Gastroesophageal sphincter (tissue), 4 donors: ENCODE measurements at regions not wholly inside any gene's neighbourhood (a gene's known extent, or its start where the extent isn't known, plus 50 kb on each side); places are given as distances from the start of the nearest gene placed in this dataset.

Experiments
- ATAC-seq: fragments of 150-250 bp; one replicate; pipeline ENCODE4 v1.9.1; 2016; ENCODE audit warnings: mild to moderate bottlenecking, moderate library complexity
- H3K27ac ChIP-seq, 4 donors: fragments of 200-600 bp; sonication (generic) in 3 of 4; 1 replicate in 3 of 4; 2 replicates in 1 of 4; pipeline ENCODE4 v1.5.1; 2016 to 2019
- H3K27me3 ChIP-seq: fragments of 200-600 bp; sonication (generic); one replicate; pipeline ENCODE4 v1.5.1; 2019
- H3K36me3 ChIP-seq, 2 donors: fragments of 200-600 bp; sonication (generic); one replicate each; pipeline ENCODE4 v1.5.1; 2019; ENCODE audit warnings: control low read depth in 1 of 2
- H3K4me1 ChIP-seq, 3 donors: fragments of 200-600 bp; sonication (generic); 1 replicate in 2 of 3; 2 replicates in 1 of 3; pipeline ENCODE4 v1.5.1; 2016 to 2019; ENCODE audit warnings: control low read depth in 2 of 3
- H3K4me3 ChIP-seq, 2 donors: fragments of 200-600 bp; sonication (generic); one replicate each; pipeline ENCODE4 v1.5.1; 2019; ENCODE audit warnings: mild to moderate bottlenecking in 1 of 2, moderate library complexity in 1 of 2
- H3K9me3 ChIP-seq, 3 donors: fragments of 200-600 bp; sonication (generic); one replicate each; pipeline ENCODE4 v1.5.1; 2017 to 2019; ENCODE audit warnings: control low read depth in 2 of 3
- CTCF ChIP-seq, 4 experiments: fragments of 200-600 bp in 2 of 4; fragments of 450-650 bp in 2 of 4; sonication (generic) in 1 of 4; IDR thresholded peaks; one replicate each; pipeline ENCODE4 v1.5.1; 2017 to 2019; ENCODE audit warnings: antibody characterized with exemption in 4 of 4, mild to moderate bottlenecking in 2 of 4, moderate library complexity in 2 of 4
- EP300 ChIP-seq: sonication (generic); formaldehyde crosslinking; IDR thresholded peaks from one replicate; pipeline ENCODE4 v1.6.1; 2017; ENCODE audit warnings: antibody characterized with exemption, mild to moderate bottlenecking
- POLR2A ChIP-seq, 2 donors: fragments of 450-650 bp; IDR thresholded peaks; one replicate each; pipeline ENCODE4 v1.6.1; 2017; ENCODE audit warnings: antibody characterized with exemption in 2 of 2, mild to moderate bottlenecking in 2 of 2, moderate library complexity in 1 of 2
- POLR2AphosphoS5 ChIP-seq: sonication (generic); formaldehyde crosslinking; IDR thresholded peaks from one replicate; pipeline ENCODE4 v1.6.1; 2017; ENCODE audit warnings: antibody characterized with exemption
- WGBS, 2 donors: methylation state at CpG; one replicate each; pipeline ENCODE4 v1.1.5; 2018; ENCODE audit warnings: low coverage in 1 of 2; 5-methylcytosine and 5-hydroxymethylcytosine counted together

GRCh38 chr16:66042341-66042740 lies 324.1 kb upstream of the CDH5 start:
- no peak overlapping the region for H3K27ac ChIP-seq
- H3K36me3 ChIP-seq = no peaks in the 10 kb centered on the region
- no peak for ATAC-seq
- H3K4me3 ChIP-seq = no peak overlapping the region
- H3K27me3 ChIP-seq = no peaks in the 10 kb centered on the region
- TF ChIP-seq POLR2A (IDR thresholded peaks at IDR 0.05) (no peak), CTCF (IDR thresholded peaks at IDR 0.05) (no peak), POLR2AphosphoS5 (no peak), EP300 (no peak)
- no peaks in the 10 kb centered on the region for H3K9me3 ChIP-seq
- 89 to 92% methylated on average over 2 to 5 of the region's 6 CpGs for WGBS, 2 donors
- peaks cover 0 to 13% (median 2%) of the 10 kb centered on the region in 3 donors for H3K4me1 ChIP-seq

DNA sequence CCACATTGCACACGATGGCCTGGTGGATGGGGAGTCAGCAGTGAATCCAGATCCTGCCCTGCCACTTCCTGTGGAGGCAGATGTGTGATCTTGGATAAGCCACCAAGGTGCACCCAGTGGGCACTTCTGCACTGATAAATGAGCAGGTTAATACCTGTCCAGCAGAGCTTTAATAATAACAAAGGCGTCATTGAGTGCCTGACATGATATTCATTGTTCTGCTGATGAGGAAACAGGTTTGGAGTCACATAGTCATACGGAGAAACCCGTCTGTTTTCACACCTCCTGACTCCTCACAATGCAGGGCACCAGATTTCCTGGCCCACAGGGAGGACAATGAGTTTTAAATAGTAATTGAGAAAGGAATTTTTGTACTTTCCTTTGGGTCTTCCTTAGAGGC lies 324.6 kb upstream of the CDH5 start:
- H3K36me3 ChIP-seq = no peaks in the 10 kb centered on the region
- H3K4me1 ChIP-seq = peaks cover 0 to 17% (median 6%) of the 10 kb centered on the region in 3 donors
- WGBS, 2 donors = 74% methylated on average over 3 of the region's 4 CpGs; no CpG with 5 or more reads in 1 of the 2 donors
- no peak overlapping the region for H3K27ac ChIP-seq
- no peaks in the 10 kb centered on the region for H3K27me3 ChIP-seq
- TF ChIP-seq EP300 (no peak), CTCF (IDR thresholded peaks at IDR 0.05) (no peak), POLR2AphosphoS5 (no peak), POLR2A (IDR thresholded peaks at IDR 0.05) (no peak)
- no peak for ATAC-seq
- no peak overlapping the region for H3K4me3 ChIP-seq
- H3K9me3 ChIP-seq = no peaks in the 10 kb centered on the region

GRCh38 chr16:66039793-66040192 lies 326.7 kb upstream of the CDH5 start:
- no peaks in the 10 kb centered on the region for H3K9me3 ChIP-seq
- TF ChIP-seq POLR2A (IDR thresholded peaks at IDR 0.05) = no peak
- WGBS, 2 donors = 96% methylated on average over 4 of the region's 4 CpGs; no CpG with 5 or more reads in 1 of the 2 donors

GRCh38 chr16:66036793-66037715 lies 329.4 kb upstream of the CDH5 start:
- no peaks in the 10 kb centered on the region for H3K27me3 ChIP-seq
- 20 to 23% methylated on average over 4 to 6 of the region's 6 CpGs for WGBS, 2 donors
- no peaks in the 10 kb centered on the region for H3K36me3 ChIP-seq
- H3K4me3 ChIP-seq = no peak overlapping the region
- peak overlapping the region in 2 of 4 donors; percentile 28 to 69 for H3K27ac ChIP-seq
- no peaks in the 10 kb centered on the region for H3K9me3 ChIP-seq
- ATAC-seq = peak; percentile 80
- TF ChIP-seq POLR2A (IDR thresholded peaks at IDR 0.05) (no peak), POLR2AphosphoS5 (peak; percentile 95)
- peaks cover 0 to 28% (median 6%) of the 10 kb centered on the region in 3 donors for H3K4me1 ChIP-seq

More at GRCh38 chr16:66039793-66040192, 326.7 kb upstream of the CDH5 start:
- no peaks in the 10 kb centered on the region for H3K27me3 ChIP-seq
- H3K27ac ChIP-seq = no peak overlapping the region
- H3K4me3 ChIP-seq = no peak overlapping the region
- no peaks in the 10 kb centered on the region for H3K36me3 ChIP-seq
- ATAC-seq = no peak
- peaks cover 0 to 28% (median 6%) of the 10 kb centered on the region in 3 donors for H3K4me1 ChIP-seq

DNA sequence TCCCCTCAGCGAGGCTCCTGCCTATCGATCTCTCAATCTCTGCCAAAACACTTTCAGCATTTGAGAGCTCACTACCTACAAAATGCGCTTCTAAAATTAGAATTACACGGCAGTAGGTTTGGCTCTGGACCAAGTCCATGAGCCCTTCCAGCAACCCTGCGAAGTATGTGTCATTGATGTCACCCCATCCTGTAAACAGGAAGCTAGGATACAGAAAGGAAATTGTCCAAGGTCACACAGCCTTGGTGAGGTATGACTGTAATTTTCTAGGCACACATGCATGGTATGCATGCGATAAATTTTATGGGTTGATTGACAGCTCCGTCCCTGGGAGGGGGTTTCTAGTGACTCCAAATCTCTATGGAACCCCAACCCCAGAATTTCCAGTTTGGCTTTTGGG lies 330.3 kb upstream of the CDH5 start:
- Histone ChIP-seq H3K36me3 (no peaks in the 10 kb centered on the region), H3K27me3 (no peaks in the 10 kb centered on the region), H3K27ac (peak overlapping the region in 1 of 4 donors; percentile 69), H3K9me3 (no peaks in the 10 kb centered on the region), H3K4me1 (peaks cover 0 to 28% (median 6%) of the 10 kb centered on the region in 3 donors), H3K4me3 (no peak overlapping the region)
- 31 to 54% methylated on average over 4 to 7 of the region's 7 CpGs for WGBS, 2 donors
- no peak for ATAC-seq
- TF ChIP-seq EP300 (no peak), POLR2AphosphoS5 (peak; percentile 91)

- H3K27me3 ChIP-seq = no peaks in the 10 kb centered on the region
- no peaks in the 10 kb centered on the region for H3K36me3 ChIP-seq
- no peak for ATAC-seq
- no peak overlapping the region for H3K4me3 ChIP-seq
- H3K9me3 ChIP-seq = no peaks in the 10 kb centered on the region
- TF ChIP-seq CTCF (IDR thresholded peaks at IDR 0.05) (no peak), POLR2A (IDR thresholded peaks at IDR 0.05) (no peak), POLR2AphosphoS5 (no peak), EP300 (no peak)
- H3K4me1 ChIP-seq = peaks cover 0 to 28% (median 6%) of the 10 kb centered on the region in 3 donors
- no peak overlapping the region for H3K27ac ChIP-seq
- WGBS, 2 donors = 88 to 100% methylated on average over 1 of the region's 3 CpGs
Measured at GRCh38 chr16:66035096-66035495, 331.4 kb upstream of the CDH5 start.
